Fibroblast of lung (primary cell): ENCODE measurements at regions not wholly inside any gene's neighbourhood (a gene's known extent, or its start where the extent isn't known, plus 50 kb on each side); places are given as distances from the start of the nearest gene placed in this dataset.

Experiments
- DNase-seq, 2 donors: peaks; one replicate each; pipeline versions ENCODE4 v3.0.0 to v3.0.0-alpha.2; 2010; ENCODE audit warnings: low read depth in 2 of 2
- H2AFZ ChIP-seq: 2 replicates; pipeline ENCODE4 v1.5.1; 2012; ENCODE audit warnings: low read length, control low read depth, inconsistent platforms
- H3K27ac ChIP-seq: 2 replicates; pipeline ENCODE4 v1.5.1; 2011; ENCODE audit warnings: low read length, control low read depth; ENCODE audit not compliant: insufficient read depth
- H3K27me3 ChIP-seq: 2 replicates; pipeline ENCODE4 v1.5.1; 2011; ENCODE audit warnings: mild to moderate bottlenecking, low read length; ENCODE audit not compliant: control insufficient read depth, insufficient read depth
- H3K36me3 ChIP-seq: 2 replicates; pipeline ENCODE4 v1.5.1; 2011; ENCODE audit warnings: low read length; ENCODE audit not compliant: control insufficient read depth, insufficient read depth
- H3K4me1 ChIP-seq: 2 replicates; pipeline ENCODE4 v1.5.1; 2011; ENCODE audit warnings: low read length; ENCODE audit not compliant: control insufficient read depth, insufficient read depth; ENCODE audit errors: extremely low read depth
- H3K4me2 ChIP-seq: 2 replicates; pipeline ENCODE4 v1.5.1; 2011; ENCODE audit warnings: low read length, control low read depth; ENCODE audit not compliant: insufficient read depth; ENCODE audit errors: extremely low read depth
- H3K4me3 ChIP-seq, 4 experiments: fragments of 200-600 bp in 1 of 4; sonication (generic) in 1 of 4; replicated peaks in 1 of 4; 2 replicates each; pipeline ENCODE4 v1.5.1; 2011 to 2016; ENCODE audit warnings: low read length in 4 of 4, low read depth in 3 of 4, mild to moderate bottlenecking in 3 of 4, control low read depth in 2 of 4, inconsistent platforms in 1 of 4, mixed read lengths in 1 of 4; ENCODE audit not compliant: insufficient read depth in 1 of 4; ENCODE audit errors: control extremely low read depth in 1 of 4
- H3K79me2 ChIP-seq: 2 replicates; pipeline ENCODE4 v1.5.1; 2012; ENCODE audit warnings: mild to moderate bottlenecking, low read length, inconsistent platforms; ENCODE audit not compliant: control insufficient read depth, insufficient read depth
- H3K9ac ChIP-seq: 2 replicates; pipeline ENCODE4 v1.5.1; 2011; ENCODE audit warnings: mild to moderate bottlenecking, low read length, control low read depth; ENCODE audit not compliant: insufficient read depth
- H3K9me3 ChIP-seq: 2 replicates; pipeline ENCODE4 v1.5.1; 2012; ENCODE audit warnings: low read depth, low read length; ENCODE audit not compliant: control insufficient read depth, insufficient read depth
- H4K20me1 ChIP-seq: 2 replicates; pipeline ENCODE4 v1.5.1; 2011; ENCODE audit warnings: low read length; ENCODE audit not compliant: control insufficient read depth, insufficient read depth; ENCODE audit errors: extremely low read depth
- CTCF ChIP-seq, 2 donors: IDR thresholded peaks in 1 of 2; conservative IDR thresholded peaks in 1 of 2; 1 replicate in 1 of 2; 2 replicates in 1 of 2; pipeline ENCODE4 v1.5.1; 2011 to 2012; ENCODE audit warnings: low read length in 2 of 2, control low read depth in 1 of 2, inconsistent platforms in 1 of 2, low read depth in 1 of 2, mild to moderate bottlenecking in 1 of 2
- EZH2 ChIP-seq: IDR thresholded peaks from 2 replicates; pipeline ENCODE4 v1.5.1; 2012; ENCODE audit warnings: low read length, control low read depth, mild to moderate bottlenecking; ENCODE audit errors: missing control alignments

- TF ChIP-seq EZH2 (no peak), CTCF (conservative IDR thresholded peaks at IDR 0.05 in 1 of 2, IDR thresholded peaks at IDR 0.05 in 1 of 2; ENCODE audit: low read depth in 1 of 2, low read length in 2 of 2) (no peak)
- no peaks in the 10 kb centered on the region for H3K36me3 ChIP-seq
- no peak overlapping the region for H3K9ac ChIP-seq
- no peak overlapping the region for H3K4me3 ChIP-seq
- no peaks in the 10 kb centered on the region for H3K79me2 ChIP-seq
- no peaks in the 10 kb centered on the region for H4K20me1 ChIP-seq
- H3K4me2 ChIP-seq: no peak overlapping the region
- no peaks in the 10 kb centered on the region for H3K27me3 ChIP-seq
- H2AFZ ChIP-seq: no peak overlapping the region
- no peaks in the 10 kb centered on the region for H3K4me1 ChIP-seq
- no peaks in the 10 kb centered on the region for H3K9me3 ChIP-seq
- no peak for DNase-seq
- H3K27ac ChIP-seq: no peak overlapping the region
Measured at GRCh38 chr4:156006192-156006591, 52.5 kb upstream of the CTSO start.
